Spleen (tissue), 11 donors: ENCODE measurements at regions not wholly inside any gene's neighbourhood (a gene's known extent, or its start where the extent isn't known, plus 50 kb on each side); places are given as distances from the start of the nearest gene placed in this dataset.

Experiments
- DNase-seq: peaks from one replicate; pipeline ENCODE4 v3.0.0-alpha.2; 2020
- H3K27ac ChIP-seq, 8 donors: fragments of 200-600 bp; sonication (generic) in 7 of 8; 1 replicate in 4 of 8; 2 replicates in 4 of 8; pipeline versions ENCODE4 v1.5.0 to v1.8.0; 2016 to 2021; ENCODE audit warnings: inconsistent platforms in 4 of 8, mild to moderate bottlenecking in 4 of 8, moderate library complexity in 1 of 8
- H3K27me3 ChIP-seq, 7 donors: fragments of 200-600 bp; sonication (generic) in 6 of 7; replicated peaks in 1 of 7; 1 replicate in 4 of 7; 2 replicates in 3 of 7; pipeline versions ENCODE4 v1.5.0 to v1.8.0; 2016 to 2021; ENCODE audit warnings: inconsistent platforms in 3 of 7, mild to moderate bottlenecking in 1 of 7
- H3K36me3 ChIP-seq, 6 donors: fragments of 200-600 bp; sonication (generic) in 5 of 6; 1 replicate in 4 of 6; 2 replicates in 2 of 6; pipeline versions ENCODE4 v1.5.0 to v1.8.0; 2016 to 2021; ENCODE audit warnings: inconsistent platforms in 2 of 6
- H3K4me1 ChIP-seq, 6 donors: fragments of 200-600 bp; sonication (generic) in 5 of 6; 1 replicate in 3 of 6; 2 replicates in 3 of 6; pipeline versions ENCODE4 v1.5.0 to v1.8.0; 2016 to 2021; ENCODE audit warnings: inconsistent platforms in 3 of 6
- H3K4me3 ChIP-seq, 8 donors: fragments of 200-600 bp; sonication (generic) in 7 of 8; 1 replicate in 4 of 8; 2 replicates in 4 of 8; pipeline versions ENCODE4 v1.5.0 to v1.8.0; 2016 to 2021; ENCODE audit warnings: inconsistent platforms in 4 of 8, mild to moderate bottlenecking in 4 of 8, moderate library complexity in 2 of 8
- H3K9me3 ChIP-seq, 8 donors: fragments of 200-600 bp; sonication (generic) in 7 of 8; 1 replicate in 4 of 8; 2 replicates in 4 of 8; pipeline versions ENCODE4 v1.5.0 to v1.8.0; 2016 to 2021; ENCODE audit warnings: inconsistent platforms in 4 of 8
- CTCF ChIP-seq, 11 experiments: fragments of 200-600 bp in 7 of 11; fragments of 450-650 bp in 4 of 11; sonication (generic) in 4 of 11; IDR thresholded peaks in 8 of 11; conservative IDR thresholded peaks in 3 of 11; 1 replicate in 7 of 11; 2 replicates in 4 of 11; pipeline versions ENCODE4 v1.4.0 to v1.8.0; 2016 to 2021; ENCODE audit warnings: antibody characterized with exemption in 11 of 11, inconsistent platforms in 4 of 11, mild to moderate bottlenecking in 1 of 11
- POLR2A ChIP-seq, 3 donors: fragments of 450-650 bp; IDR thresholded peaks; one replicate each; pipeline ENCODE4 v1.5.1; 2017; ENCODE audit warnings: antibody characterized with exemption in 3 of 3, mild to moderate bottlenecking in 1 of 3
- POLR2AphosphoS5 ChIP-seq, 3 donors: sonication (generic); formaldehyde crosslinking; IDR thresholded peaks; one replicate each; pipeline ENCODE4 v1.5.1; 2017; ENCODE audit warnings: antibody characterized with exemption in 3 of 3
- WGBS, 5 donors: extraction: QIAGEN DNeasy Blood & Tissue Kit in 3 of 5; methylation state at CpG; one replicate each; pipeline versions ENCODE4 v1.1.5 to v1.1.7; 2013 to 2018; 5-methylcytosine and 5-hydroxymethylcytosine counted together
- intact Hi-C: fragments of 100-400 bp; cut with DNase I; formaldehyde crosslinking; loops from one replicate; pipeline ENCODE4 v1.15.0; 2023; ENCODE audit warnings: low total_unique reads
- donor health status: healthy with polysubstance abuse.
- donor health status: DM: no; HTN: no; CAD: no; lungs with moderate emphysema.
- donor health status: DM: no; HTN: no; CAD: no.
- donor health status: Bipolar disorder and iron deficiency.
- donor health status: healthy.
- donor health status: DM: no; HTN: no; CAD: no.
- donor health status: DM: yes; HTN: yes; CAD: no.

DNA sequence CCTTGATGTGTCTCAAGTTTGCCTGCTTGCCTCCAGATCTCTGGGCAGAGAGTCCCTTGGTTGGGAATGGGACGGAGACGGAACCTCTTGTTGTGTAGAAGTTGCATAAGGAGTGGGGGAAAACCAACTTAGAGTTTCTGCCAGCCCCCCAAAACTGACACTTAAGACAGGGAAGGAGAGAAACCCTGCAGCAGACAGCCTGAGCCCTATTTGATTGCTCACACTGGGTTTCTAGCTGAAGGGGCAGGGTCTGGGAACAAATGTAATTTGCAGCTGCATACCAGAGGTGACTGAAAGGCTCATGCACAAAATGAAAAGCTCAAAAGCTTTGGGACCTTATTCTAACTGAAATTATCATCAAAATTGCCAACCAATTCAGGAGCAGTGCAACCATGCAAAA is 254.5 kb downstream of the RASEF start:
- H3K36me3 ChIP-seq = no peaks in the 10 kb centered on the region
- H3K27ac ChIP-seq = no peak overlapping the region
- H3K4me3 ChIP-seq = no peak overlapping the region
- no peak for TF ChIP-seq CTCF (IDR thresholded peaks at IDR 0.05 in 8 of 11, conservative IDR thresholded peaks at IDR 0.05 in 3 of 11)
- TF ChIP-seq POLR2AphosphoS5 (IDR thresholded peaks at IDR 0.05) = no peak
- TF ChIP-seq POLR2A (IDR thresholded peaks at IDR 0.05) = no peak
- 89 to 100% (median 96%) methylated on average over 2 of the region's 2 CpGs for WGBS, 5 donors
- peaks cover 0 to under 1% (median 0%) of the 10 kb centered on the region in 8 donors for H3K9me3 ChIP-seq
- no peaks in the 10 kb centered on the region for H3K4me1 ChIP-seq
- no peak for DNase-seq
- H3K27me3 ChIP-seq = no peaks in the 10 kb centered on the region
- intact Hi-C loops = no loop called here

DNA sequence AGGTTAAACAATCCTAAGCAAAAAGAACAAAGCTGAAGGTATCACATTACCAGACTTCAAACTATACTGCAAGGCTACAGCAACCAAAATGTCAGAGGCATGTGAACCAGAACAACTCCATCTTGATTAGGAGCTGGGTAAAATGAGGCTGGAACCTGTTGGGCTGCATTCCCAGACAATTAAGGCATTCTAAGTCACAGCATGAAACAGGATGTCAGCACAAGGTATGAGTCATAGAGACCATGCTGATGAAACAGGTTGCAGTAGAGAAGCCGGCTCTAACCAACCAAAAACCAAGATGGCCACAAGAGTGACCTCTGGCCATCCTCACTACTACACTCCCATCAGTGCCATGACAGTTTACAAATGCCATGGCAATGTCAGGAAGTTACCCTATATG is 252.0 kb downstream of the RASEF start:
- H3K4me3 ChIP-seq = no peak overlapping the region
- H3K27ac ChIP-seq = no peak overlapping the region
- no peaks in the 10 kb centered on the region for H3K9me3 ChIP-seq
- no peaks in the 10 kb centered on the region for H3K36me3 ChIP-seq
- TF ChIP-seq POLR2AphosphoS5 (IDR thresholded peaks at IDR 0.05) = no peak
- TF ChIP-seq CTCF (IDR thresholded peaks at IDR 0.05 in 8 of 11, conservative IDR thresholded peaks at IDR 0.05 in 3 of 11) = no peak
- TF ChIP-seq POLR2A (IDR thresholded peaks at IDR 0.05) = no peak
- H3K4me1 ChIP-seq = no peaks in the 10 kb centered on the region
- intact Hi-C loops = no loop called here
- DNase-seq = no peak
- H3K27me3 ChIP-seq = no peaks in the 10 kb centered on the region
- 80 to 91% (median 85%) methylated on average over 1 of the region's 1 CpG for WGBS, 5 donors

- intact Hi-C loops = no loop called here
- no peak for TF ChIP-seq POLR2A (IDR thresholded peaks at IDR 0.05)
- no peak for TF ChIP-seq CTCF (IDR thresholded peaks at IDR 0.05 in 8 of 11, conservative IDR thresholded peaks at IDR 0.05 in 3 of 11)
- TF ChIP-seq POLR2AphosphoS5 (IDR thresholded peaks at IDR 0.05) = no peak
- no peaks in the 10 kb centered on the region for H3K9me3 ChIP-seq
Observed at GRCh38 chr9:82819260-82819659, 243.7 kb downstream of the RASEF start.

DNA sequence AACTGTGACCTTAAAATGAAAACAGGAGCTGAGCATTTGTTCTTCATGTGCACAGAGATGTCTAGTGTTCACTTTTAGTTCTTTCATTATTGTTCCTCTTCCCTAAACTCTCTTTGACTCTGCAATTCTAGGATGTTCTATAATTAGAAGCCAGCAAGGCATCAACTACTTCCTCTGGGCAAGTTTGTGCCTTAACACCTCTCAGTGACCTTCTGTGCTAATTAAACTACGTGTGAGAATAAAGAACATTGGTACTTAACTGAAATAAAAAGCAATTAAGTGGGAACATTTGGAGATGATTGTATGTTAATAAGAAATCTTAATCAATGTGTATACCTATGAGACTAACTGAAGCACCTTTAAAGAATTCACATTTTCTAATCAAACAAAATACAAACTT is 242.8 kb downstream of the RASEF start:
- no peak overlapping the region for H3K4me3 ChIP-seq
- intact Hi-C loops = no loop called here
- no peaks in the 10 kb centered on the region for H3K4me1 ChIP-seq
- no peaks in the 10 kb centered on the region for H3K36me3 ChIP-seq
- DNase-seq = no peak
- WGBS, 5 donors = 7 to 31% (median 13%) methylated on average over 1 of the region's 1 CpG
- no peaks in the 10 kb centered on the region for H3K27me3 ChIP-seq
- H3K9me3 ChIP-seq = no peaks in the 10 kb centered on the region
- no peak for TF ChIP-seq CTCF (IDR thresholded peaks at IDR 0.05 in 8 of 11, conservative IDR thresholded peaks at IDR 0.05 in 3 of 11)
- TF ChIP-seq POLR2A (IDR thresholded peaks at IDR 0.05) = no peak
- TF ChIP-seq POLR2AphosphoS5 (IDR thresholded peaks at IDR 0.05) = no peak
- H3K27ac ChIP-seq = no peak overlapping the region

More at GRCh38 chr9:82819260-82819659, 243.7 kb downstream of the RASEF start:
- no peak for DNase-seq
- H3K27ac ChIP-seq = no peak overlapping the region
- no peak overlapping the region for H3K4me3 ChIP-seq
- H3K27me3 ChIP-seq = no peaks in the 10 kb centered on the region
- no peaks in the 10 kb centered on the region for H3K36me3 ChIP-seq
- no peaks in the 10 kb centered on the region for H3K4me1 ChIP-seq
- WGBS, 5 donors = 90 to 98% (median 95%) methylated on average over 2 of the region's 2 CpGs
